CD14-positive monocyte (primary cell): ENCODE measurements at regions not wholly inside any gene's neighbourhood (a gene's known extent, or its start where the extent isn't known, plus 50 kb on each side); places are given as distances from the start of the nearest gene placed in this dataset.

Experiments
- DNase-seq, 3 donors: peaks; one replicate each; pipeline ENCODE4 v3.0.0-alpha.2; 2011 to 2022
- H2AFZ ChIP-seq: 2 replicates; pipeline ENCODE4 v1.6.0; 2012; ENCODE audit warnings: mild to moderate bottlenecking, low read depth, low read length, inconsistent platforms; ENCODE audit not compliant: insufficient read depth, poor library complexity, severe bottlenecking
- H3K27ac ChIP-seq, 2 donors: 1 replicate in 1 of 2; 2 replicates in 1 of 2; pipeline ENCODE4 v1.5.1; 2012 to 2013; ENCODE audit warnings: low read length in 2 of 2, control low read depth in 1 of 2, inconsistent platforms in 1 of 2, low read depth in 1 of 2, mild to moderate bottlenecking in 1 of 2
- H3K27me3 ChIP-seq, 2 donors: one replicate each; pipeline versions ENCODE4 v1.6.0 to v1.6.1; 2011 to 2013; ENCODE audit warnings: low read length in 2 of 2; ENCODE audit not compliant: control insufficient read depth in 2 of 2, insufficient read depth in 2 of 2
- H3K36me3 ChIP-seq, 2 donors: replicated peaks in 1 of 2; 1 replicate in 1 of 2; 2 replicates in 1 of 2; pipeline versions ENCODE4 v1.5.1 to v1.6.1; 2012 to 2013; ENCODE audit warnings: low read length in 2 of 2, control low read depth in 1 of 2, inconsistent platforms in 1 of 2, mild to moderate bottlenecking in 1 of 2; ENCODE audit not compliant: insufficient read depth in 2 of 2, control insufficient read depth in 1 of 2
- H3K4me1 ChIP-seq, 2 donors: 1 replicate in 1 of 2; 2 replicates in 1 of 2; pipeline versions ENCODE4 v1.5.1 to v1.6.1; 2012 to 2013; ENCODE audit warnings: low read length in 2 of 2, control low read depth in 1 of 2, inconsistent platforms in 1 of 2, mild to moderate bottlenecking in 1 of 2, moderate library complexity in 1 of 2; ENCODE audit not compliant: insufficient read depth in 2 of 2, control insufficient read depth in 1 of 2
- H3K4me2 ChIP-seq: replicated peaks from 2 replicates; pipeline ENCODE3; 2012; ENCODE audit warnings: low read length, moderate library complexity, mild to moderate bottlenecking; ENCODE audit not compliant: poor library complexity, severe bottlenecking; ENCODE audit errors: extremely low read depth
- H3K4me3 ChIP-seq, 3 experiments: fragments of 200-600 bp in 1 of 3; sonication (generic) in 1 of 3; replicated peaks in 1 of 3; 1 replicate in 2 of 3; 2 replicates in 1 of 3; pipeline ENCODE4 v1.5.1; 2011 to 2013; ENCODE audit warnings: low read length in 3 of 3, mild to moderate bottlenecking in 3 of 3, control low read depth in 2 of 3, low read depth in 2 of 3, inconsistent platforms in 1 of 3, moderate library complexity in 1 of 3
- H3K79me2 ChIP-seq: 2 replicates; pipeline ENCODE4 v1.6.0; 2012; ENCODE audit warnings: mild to moderate bottlenecking, control low read depth, inconsistent platforms, low read length, moderate library complexity; ENCODE audit not compliant: insufficient read depth
- H3K9ac ChIP-seq: 2 replicates; pipeline ENCODE4 v1.6.0; 2017; ENCODE audit warnings: low read length, mild to moderate bottlenecking; ENCODE audit not compliant: insufficient read depth, poor library complexity, severe bottlenecking
- H3K9me3 ChIP-seq, 2 donors: replicated peaks in 1 of 2; 1 replicate in 1 of 2; 2 replicates in 1 of 2; pipeline versions ENCODE4 v1.5.1 to v1.6.1; 2012 to 2013; ENCODE audit warnings: low read length in 2 of 2, control low read depth in 1 of 2; ENCODE audit not compliant: control insufficient read depth in 1 of 2, insufficient read depth in 1 of 2
- H4K20me1 ChIP-seq: 2 replicates; pipeline ENCODE4 v1.6.0; 2012; ENCODE audit warnings: mild to moderate bottlenecking, low read length, control low read depth, moderate library complexity; ENCODE audit not compliant: insufficient read depth
- H3K27ac Mint-ChIP-seq, 7 donors: one replicate each; pipeline ENCODE4 v1.8.0; 2020; ENCODE audit warnings: mild to moderate bottlenecking in 7 of 7, mixed read lengths in 7 of 7, moderate library complexity in 6 of 7, inconsistent platforms in 2 of 7
- H3K27me3 Mint-ChIP-seq, 3 donors: one replicate each; pipeline ENCODE4 v1.8.0; 2021 to 2022; ENCODE audit warnings: low read depth in 3 of 3, mild to moderate bottlenecking in 3 of 3, mixed read lengths in 3 of 3, moderate library complexity in 3 of 3, inconsistent platforms in 1 of 3
- H3K36me3 Mint-ChIP-seq, 2 donors: one replicate each; pipeline ENCODE4 v1.8.0; 2020; ENCODE audit warnings: mixed read lengths in 2 of 2, inconsistent platforms in 1 of 2, mild to moderate bottlenecking in 1 of 2
- H3K4me1 Mint-ChIP-seq: one replicate; pipeline ENCODE4 v1.8.0; 2020; ENCODE audit warnings: mild to moderate bottlenecking, mixed read lengths
- H3K4me3 Mint-ChIP-seq, 2 donors: one replicate each; pipeline ENCODE4 v1.8.0; 2020; ENCODE audit warnings: mild to moderate bottlenecking in 2 of 2, mixed read lengths in 2 of 2, moderate library complexity in 1 of 2
- H3K9me3 Mint-ChIP-seq, 7 donors: one replicate each; pipeline ENCODE4 v1.8.0; 2020 to 2022; ENCODE audit warnings: mixed read lengths in 7 of 7, mild to moderate bottlenecking in 6 of 7, moderate library complexity in 6 of 7, inconsistent platforms in 2 of 7
- CTCF ChIP-seq: fragments of 200-600 bp; IDR thresholded peaks from one replicate; pipeline ENCODE4 v1.8.0; 2022; ENCODE audit warnings: antibody characterized with exemption, mild to moderate bottlenecking
- WGBS: methylation state at CpG from one replicate; pipeline ENCODE4 v1.1.5; 2013; ENCODE audit warnings: missing lambda C conversion rate; ENCODE audit not compliant: insufficient coverage; 5-methylcytosine and 5-hydroxymethylcytosine counted together
- intact Hi-C, 2 donors: fragments of 100-400 bp; cut with micrococcal nuclease; formaldehyde crosslinking; loops; one replicate each; pipeline versions ENCODE4 v1.15.0 to v1.15.1; 2023

- Histone ChIP-seq H3K9ac (no peak overlapping the region), H4K20me1 (no peaks in the 10 kb centered on the region), H3K4me3 (no peak overlapping the region), H3K4me2 (no peak overlapping the region), H3K36me3 (no peaks in the 10 kb centered on the region), H3K27me3 (no peaks in the 10 kb centered on the region), H2AFZ (no peak overlapping the region), H3K79me2 (no peaks in the 10 kb centered on the region), H3K4me1 (no peaks in the 10 kb centered on the region), H3K9me3 (peaks cover 0 to 7% of the 10 kb centered on the region in 2 donors), H3K27ac (no peak overlapping the region)
- H3K27ac Mint-ChIP-seq, result no peak overlapping the region
- no peak overlapping the region for H3K4me3 Mint-ChIP-seq
- WGBS, result no CpG with 5 or more reads among the region's 2 CpGs
- no peak for TF ChIP-seq CTCF
- no peak for DNase-seq
- H3K36me3 Mint-ChIP-seq, result no peaks in the 10 kb centered on the region
- intact Hi-C loops, result no loop called here
- no peaks in the 10 kb centered on the region for H3K4me1 Mint-ChIP-seq
- peaks cover 0 to 11% (median 6%) of the 10 kb centered on the region in 7 donors for H3K9me3 Mint-ChIP-seq
- peaks cover 0 to 4% (median 0%) of the 10 kb centered on the region in 3 donors for H3K27me3 Mint-ChIP-seq
Measured at GRCh38 chr1:218069180-218069579, 215.9 kb upstream of the RRP15 start.

GRCh38 chr1:218073062-218073461 is 212.0 kb upstream of the RRP15 start:
- peaks cover 0 to 2% (median 0%) of the 10 kb centered on the region in 3 donors for H3K27me3 Mint-ChIP-seq
- Histone ChIP-seq H3K27me3 (no peaks in the 10 kb centered on the region), H2AFZ (no peak overlapping the region), H4K20me1 (no peaks in the 10 kb centered on the region), H3K4me2 (no peak overlapping the region), H3K79me2 (no peaks in the 10 kb centered on the region), H3K4me1 (no peaks in the 10 kb centered on the region), H3K4me3 (no peak overlapping the region), H3K9me3 (peaks cover 0 to 7% of the 10 kb centered on the region in 2 donors), H3K36me3 (no peaks in the 10 kb centered on the region), H3K27ac (no peak overlapping the region), H3K9ac (no peak overlapping the region)
- H3K9me3 Mint-ChIP-seq, result peaks cover 0 to 15% (median 6%) of the 10 kb centered on the region in 7 donors
- no peaks in the 10 kb centered on the region for H3K36me3 Mint-ChIP-seq
- TF ChIP-seq CTCF, result no peak
- intact Hi-C loops, result no loop called here
- no peak overlapping the region for H3K27ac Mint-ChIP-seq
- no peak overlapping the region for H3K4me3 Mint-ChIP-seq
- DNase-seq, result no peak
- no peaks in the 10 kb centered on the region for H3K4me1 Mint-ChIP-seq
